Loucy (cell line): ENCODE measurements at regions not wholly inside any gene's neighbourhood (a gene's known extent, or its start where the extent isn't known, plus 50 kb on each side); places are given as distances from the start of the nearest gene placed in this dataset.

Experiments
- EZH2phosphoT487 ChIP-seq: fragments of 200-600 bp; IDR thresholded peaks from 2 replicates; pipeline ENCODE4 v1.6.1; 2018; ENCODE audit warnings: antibody characterized with exemption, mild to moderate bottlenecking, moderate library complexity, borderline replicate concordance
- TF ChIP-seq, protein P1 (sequence below): fragments of 200-600 bp; sonication (generic); conservative IDR thresholded peaks from 2 replicates; pipeline ENCODE4 v1.5.1; 2014; ENCODE audit warnings: mild to moderate bottlenecking, antibody characterized with exemption, low read length

DNA sequence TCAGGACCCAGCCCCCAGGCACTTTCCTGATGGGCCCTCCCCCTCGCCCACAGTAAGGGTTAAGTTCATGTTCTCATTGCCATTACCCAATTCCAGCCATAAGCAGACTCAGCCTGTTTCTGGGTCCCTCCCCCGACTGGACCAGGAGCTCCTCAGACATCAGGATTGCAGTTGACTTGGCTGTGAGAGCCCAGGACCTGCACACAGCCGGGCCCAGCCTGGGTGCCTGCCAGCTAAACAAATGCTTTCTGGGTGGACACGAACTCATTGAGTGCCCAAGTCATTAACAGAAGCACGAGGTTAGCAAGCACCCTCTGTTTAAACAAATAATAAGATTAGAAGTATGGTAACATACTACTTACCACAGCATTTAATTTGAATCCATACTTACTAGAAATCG lies 147.9 kb upstream of the POU3F1 start:
- TF ChIP-seq, protein P1, sequence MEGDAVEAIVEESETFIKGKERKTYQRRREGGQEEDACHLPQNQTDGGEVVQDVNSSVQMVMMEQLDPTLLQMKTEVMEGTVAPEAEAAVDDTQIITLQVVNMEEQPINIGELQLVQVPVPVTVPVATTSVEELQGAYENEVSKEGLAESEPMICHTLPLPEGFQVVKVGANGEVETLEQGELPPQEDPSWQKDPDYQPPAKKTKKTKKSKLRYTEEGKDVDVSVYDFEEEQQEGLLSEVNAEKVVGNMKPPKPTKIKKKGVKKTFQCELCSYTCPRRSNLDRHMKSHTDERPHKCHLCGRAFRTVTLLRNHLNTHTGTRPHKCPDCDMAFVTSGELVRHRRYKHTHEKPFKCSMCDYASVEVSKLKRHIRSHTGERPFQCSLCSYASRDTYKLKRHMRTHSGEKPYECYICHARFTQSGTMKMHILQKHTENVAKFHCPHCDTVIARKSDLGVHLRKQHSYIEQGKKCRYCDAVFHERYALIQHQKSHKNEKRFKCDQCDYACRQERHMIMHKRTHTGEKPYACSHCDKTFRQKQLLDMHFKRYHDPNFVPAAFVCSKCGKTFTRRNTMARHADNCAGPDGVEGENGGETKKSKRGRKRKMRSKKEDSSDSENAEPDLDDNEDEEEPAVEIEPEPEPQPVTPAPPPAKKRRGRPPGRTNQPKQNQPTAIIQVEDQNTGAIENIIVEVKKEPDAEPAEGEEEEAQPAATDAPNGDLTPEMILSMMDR = no peak
- no peak for TF ChIP-seq EZH2phosphoT487
